ENCODE measurements at regions not wholly inside any gene's neighbourhood (a gene's known extent, or its start where the extent isn't known, plus 50 kb on each side); places are given as distances from the start of the nearest gene placed in this dataset.

DNA sequence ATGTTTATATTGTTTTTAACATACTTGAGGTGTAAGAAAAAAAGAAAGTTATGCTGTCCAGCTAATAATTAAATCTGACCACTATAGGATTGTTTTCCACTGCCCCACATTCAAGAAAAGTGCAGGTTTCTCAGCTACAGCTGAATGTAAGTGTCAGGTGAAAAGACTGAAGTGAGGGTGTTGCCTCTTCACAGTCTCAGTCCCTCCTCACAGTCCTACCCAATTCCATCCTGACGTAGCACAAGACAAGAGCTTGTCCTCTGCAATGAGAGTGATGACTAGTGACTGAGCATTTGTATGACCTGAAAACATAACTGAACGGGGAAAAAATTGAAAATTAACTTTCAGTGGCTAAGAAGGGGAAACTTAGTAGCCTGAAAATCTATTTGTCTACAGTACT is 1039.5 kb downstream of the ADGRL2 start:
- TF ChIP-seq, protein P1, sequence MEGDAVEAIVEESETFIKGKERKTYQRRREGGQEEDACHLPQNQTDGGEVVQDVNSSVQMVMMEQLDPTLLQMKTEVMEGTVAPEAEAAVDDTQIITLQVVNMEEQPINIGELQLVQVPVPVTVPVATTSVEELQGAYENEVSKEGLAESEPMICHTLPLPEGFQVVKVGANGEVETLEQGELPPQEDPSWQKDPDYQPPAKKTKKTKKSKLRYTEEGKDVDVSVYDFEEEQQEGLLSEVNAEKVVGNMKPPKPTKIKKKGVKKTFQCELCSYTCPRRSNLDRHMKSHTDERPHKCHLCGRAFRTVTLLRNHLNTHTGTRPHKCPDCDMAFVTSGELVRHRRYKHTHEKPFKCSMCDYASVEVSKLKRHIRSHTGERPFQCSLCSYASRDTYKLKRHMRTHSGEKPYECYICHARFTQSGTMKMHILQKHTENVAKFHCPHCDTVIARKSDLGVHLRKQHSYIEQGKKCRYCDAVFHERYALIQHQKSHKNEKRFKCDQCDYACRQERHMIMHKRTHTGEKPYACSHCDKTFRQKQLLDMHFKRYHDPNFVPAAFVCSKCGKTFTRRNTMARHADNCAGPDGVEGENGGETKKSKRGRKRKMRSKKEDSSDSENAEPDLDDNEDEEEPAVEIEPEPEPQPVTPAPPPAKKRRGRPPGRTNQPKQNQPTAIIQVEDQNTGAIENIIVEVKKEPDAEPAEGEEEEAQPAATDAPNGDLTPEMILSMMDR (IDR thresholded peaks at IDR 0.05): no peak
- no peak for TF ChIP-seq POLR2A (IDR thresholded peaks at IDR 0.05)

Measured in Peyer's patch (tissue), 4 donors.